ENCODE measurements at regions not wholly inside any gene's neighbourhood (a gene's known extent, or its start where the extent isn't known, plus 50 kb on each side); places are given as distances from the start of the nearest gene placed in this dataset.

GRCh38 chr6:19180348-19181072 is 656.7 kb upstream of the ID4 start:
- Histone ChIP-seq H4K20me1 (ENCODE audit: insufficient read depth) (no peaks in the 10 kb centered on the region), H2AFZ (ENCODE audit: low read depth) (no peak overlapping the region), H3K27ac (ENCODE audit: low read depth in 2 of 2, low read length in 1 of 2) (no peak overlapping the region), H3K9ac (no peak overlapping the region), H3K4me1 (ENCODE audit: control insufficient read depth in 1 of 2, insufficient read depth in 2 of 2, low read depth in 1 of 2, low read length in 1 of 2) (no peaks in the 10 kb centered on the region), H3F3A (replicated peaks; ENCODE audit: insufficient read depth) (no peaks in the 10 kb centered on the region), H3K9me2 (no peaks in the 10 kb centered on the region), H3K4me2 (no peak overlapping the region), H3K79me2 (ENCODE audit: insufficient read depth) (no peaks in the 10 kb centered on the region), H3K9me3 (no peaks in the 10 kb centered on the region), H3K36me3 (replicated peaks in 1 of 2; ENCODE audit: control insufficient read depth in 1 of 2, insufficient read depth in 2 of 2, low read length in 1 of 2) (no peaks in the 10 kb centered on the region), H3K27me3 (ENCODE audit: insufficient read depth) (no peaks in the 10 kb centered on the region), H3K4me3 (ENCODE audit: low read depth in 2 of 2, low read length in 1 of 2) (no peak overlapping the region)
- CTCF ChIA-PET: no interaction called here
- WGBS (ENCODE audit: low lambda C conversion rate): 2% methylated on average over 11 of the region's 13 CpGs
- TF ChIP-seq RFX5 (IDR thresholded peaks at IDR 0.05; ENCODE audit: low read length) (no peak), TCF12 (IDR thresholded peaks at IDR 0.05) (no peak), EP300 (IDR thresholded peaks at IDR 0.05; ENCODE audit: borderline replicate concordance in 1 of 2, low read depth in 1 of 2, low read length in 1 of 2) (no peak), CTCF (IDR thresholded peaks at IDR 0.05) (no peak), REST (IDR thresholded peaks at IDR 0.05; ENCODE audit: low read depth, low read length) (no peak), TEAD4 (IDR thresholded peaks at IDR 0.05; ENCODE audit: borderline replicate concordance, insufficient read depth) (no peak), USF1 (IDR thresholded peaks at IDR 0.05; ENCODE audit: borderline replicate concordance, low read depth) (no peak), PBX3 (IDR thresholded peaks at IDR 0.05) (no peak), GABPA (IDR thresholded peaks at IDR 0.05; ENCODE audit: low read depth) (no peak), NFIC (IDR thresholded peaks at IDR 0.05; ENCODE audit: borderline replicate concordance) (no peak), NRF1 (IDR thresholded peaks at IDR 0.05; ENCODE audit: low read depth, low read length) (no peak), RCOR1 (IDR thresholded peaks at IDR 0.05; ENCODE audit: low read length) (no peak), EZH2phosphoT487 (IDR thresholded peaks at IDR 0.05; ENCODE audit: borderline replicate concordance, low read depth) (no peak)
- DNase-seq: no peak
- POLR2A ChIA-PET: no interaction called here
